HuH-7 (cell line): ENCODE measurements at regions not wholly inside any gene's neighbourhood (a gene's known extent, or its start where the extent isn't known, plus 50 kb on each side); places are given as distances from the start of the nearest gene placed in this dataset.
"Not testable (repeated sequence)": the region's sequence is repeated elsewhere in the genome, so short reads cannot be mapped to it uniquely, and the experiment has no call there.

Experiments
- DNase-seq: peaks from one replicate; pipeline ENCODE4 v3.0.0; 2011; ENCODE audit warnings: low spot score

- DNase-seq, result no peak
Observed at GRCh38 chr5:51802551-51803184, 419.4 kb downstream of the ISL1 start.

DNA sequence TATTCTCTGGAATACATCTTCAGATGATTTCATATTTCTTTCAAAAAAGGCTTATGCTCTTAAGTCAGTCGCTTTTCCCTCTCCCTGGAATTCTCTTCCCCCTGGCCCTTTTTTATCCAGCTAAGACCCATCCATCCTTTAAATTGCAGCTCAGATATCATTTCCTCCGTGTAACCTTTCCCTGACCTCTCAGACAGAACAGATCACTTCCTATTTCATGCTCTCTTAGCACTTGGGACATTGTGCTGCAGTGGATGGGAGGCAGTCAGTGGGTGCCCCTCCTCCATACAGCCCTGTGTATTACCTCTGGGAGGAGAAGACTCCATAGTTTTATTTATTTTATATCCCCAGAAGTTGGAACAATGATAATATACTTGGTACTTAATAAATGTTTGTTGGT, 423.4 kb downstream of the ISL1 start:
- DNase-seq, result no peak

- no peak for DNase-seq
Observed at GRCh38 chr5:51810592-51810991, 427.3 kb downstream of the ISL1 start.

- no peak for DNase-seq
Observed at GRCh38 chr5:51811883-51812471, 428.7 kb downstream of the ISL1 start.

GRCh38 chr5:51814817-51815216, 431.6 kb downstream of the ISL1 start:
- not testable (repeated sequence) for DNase-seq

DNA sequence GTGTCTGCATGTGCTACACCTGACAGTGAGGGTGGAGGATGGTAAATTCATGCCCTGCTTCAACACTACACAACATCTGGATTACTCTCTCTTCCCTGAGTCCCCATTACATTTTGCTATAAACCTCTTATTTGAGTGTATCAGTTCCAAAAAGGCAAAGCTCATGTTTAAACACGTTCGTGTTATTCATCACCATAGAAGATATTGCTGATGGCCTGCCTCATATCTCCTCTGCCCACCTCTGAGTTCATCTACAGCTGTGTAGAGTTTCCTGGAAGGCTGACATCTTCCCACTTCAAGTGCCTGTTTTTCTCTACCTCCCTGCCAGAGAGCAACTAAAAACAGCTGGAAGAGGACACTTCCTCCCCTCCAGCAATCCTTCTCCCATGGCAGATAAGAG, 433.2 kb downstream of the ISL1 start:
- DNase-seq, result no peak

GRCh38 chr5:51821697-51822096, 438.4 kb downstream of the ISL1 start:
- DNase-seq, result no peak

DNA sequence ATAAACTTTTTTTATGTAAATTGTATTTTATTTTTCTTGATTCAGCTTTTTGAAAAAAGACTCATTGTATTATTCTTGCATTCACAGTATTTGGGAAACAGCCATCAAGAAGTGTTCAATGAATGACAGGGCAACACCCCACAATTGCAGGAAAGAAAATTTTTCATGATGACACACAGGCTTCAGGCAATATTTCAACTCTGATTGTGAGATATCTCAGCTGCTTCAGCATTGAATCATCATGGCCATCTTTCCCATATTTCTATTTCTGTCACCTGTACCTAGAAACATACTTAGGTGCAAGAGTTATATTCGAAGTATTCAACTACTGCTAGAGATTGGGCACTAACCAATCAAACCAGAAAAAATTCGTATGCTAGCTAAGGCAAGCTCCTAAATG, 446.0 kb downstream of the ISL1 start:
- no peak for DNase-seq

- no peak for DNase-seq
Observed at GRCh38 chr5:51829691-51830090, 446.4 kb downstream of the ISL1 start.

DNA sequence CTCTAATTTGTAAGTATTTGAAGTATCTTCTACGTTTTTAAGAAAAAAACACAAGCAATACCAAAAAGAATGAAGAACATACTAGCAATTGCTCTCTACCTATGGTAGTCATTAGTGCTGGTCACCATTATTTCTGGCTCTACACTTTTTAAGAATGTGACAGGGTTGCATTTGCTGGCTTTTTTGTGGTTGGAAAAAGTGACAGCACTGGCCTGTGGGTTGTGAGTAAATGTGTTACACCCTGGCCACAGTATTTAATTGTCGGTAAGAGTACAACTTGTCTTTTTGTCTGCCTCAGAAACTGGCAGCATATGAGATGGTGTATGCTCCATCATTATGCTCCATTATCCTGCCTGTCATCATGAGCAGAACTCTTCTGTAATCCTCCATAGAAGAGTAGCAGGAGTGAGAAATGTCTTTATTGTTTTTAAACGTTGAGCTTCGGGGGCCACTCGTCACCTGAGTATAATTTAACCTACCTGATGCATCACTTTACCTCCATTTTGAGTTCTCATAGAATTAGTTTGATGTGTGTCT, 449.8 kb downstream of the ISL1 start:
- no peak for DNase-seq

DNA sequence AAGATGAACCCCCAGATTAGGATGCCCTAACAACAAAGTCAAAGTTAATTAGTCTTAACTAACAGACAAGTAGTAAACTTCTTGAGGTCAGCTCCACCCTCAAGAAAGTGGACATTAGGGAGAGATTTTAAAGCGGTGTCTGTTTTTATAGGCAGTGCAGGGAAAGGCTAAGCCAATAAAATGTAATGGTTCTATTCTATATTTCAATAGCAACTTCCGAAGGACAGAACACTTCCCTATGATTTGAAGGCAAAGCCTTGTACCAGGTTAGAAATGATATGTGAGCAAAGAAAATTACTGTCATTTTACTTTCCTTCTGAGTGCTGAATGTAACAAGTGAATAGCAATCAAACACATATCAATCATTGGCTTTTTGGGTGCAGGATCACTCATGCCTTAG, 455.2 kb downstream of the ISL1 start:
- DNase-seq, result no peak

GRCh38 chr5:51843893-51844292, 460.6 kb downstream of the ISL1 start:
- no peak for DNase-seq

GRCh38 chr5:51846015-51846414, 462.8 kb downstream of the ISL1 start:
- DNase-seq, result no peak

- no peak for DNase-seq
Observed at GRCh38 chr5:51859624-51860023, 476.4 kb downstream of the ISL1 start.

- peak; percentile 7 for DNase-seq
Observed at GRCh38 chr5:51860532-51861018, 477.3 kb downstream of the ISL1 start.

- DNase-seq, result no peak
Observed at GRCh38 chr5:51872144-51872543, 488.9 kb downstream of the ISL1 start.

GRCh38 chr5:51881901-51882300, 498.7 kb downstream of the ISL1 start:
- DNase-seq, result no peak

DNA sequence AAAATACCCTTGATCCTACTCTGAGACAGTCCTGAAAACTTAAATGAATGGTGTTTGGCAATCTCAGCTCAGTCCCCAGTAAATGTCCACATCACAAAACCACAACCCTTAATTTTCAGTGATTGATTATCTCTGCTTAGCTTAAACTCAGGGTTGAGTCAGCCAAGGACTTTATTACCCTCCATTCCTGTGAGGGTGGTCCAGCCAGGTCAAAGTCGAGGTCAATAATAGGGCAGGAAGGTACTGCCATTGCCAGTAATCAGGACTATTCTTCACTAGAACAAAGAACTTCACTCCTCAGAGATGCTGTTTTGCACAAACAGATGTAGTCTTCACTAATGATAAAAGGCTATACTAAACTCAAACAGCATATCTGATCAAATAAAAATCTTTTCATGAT, 499.4 kb downstream of the ISL1 start:
- DNase-seq, result peak; percentile 20

DNA sequence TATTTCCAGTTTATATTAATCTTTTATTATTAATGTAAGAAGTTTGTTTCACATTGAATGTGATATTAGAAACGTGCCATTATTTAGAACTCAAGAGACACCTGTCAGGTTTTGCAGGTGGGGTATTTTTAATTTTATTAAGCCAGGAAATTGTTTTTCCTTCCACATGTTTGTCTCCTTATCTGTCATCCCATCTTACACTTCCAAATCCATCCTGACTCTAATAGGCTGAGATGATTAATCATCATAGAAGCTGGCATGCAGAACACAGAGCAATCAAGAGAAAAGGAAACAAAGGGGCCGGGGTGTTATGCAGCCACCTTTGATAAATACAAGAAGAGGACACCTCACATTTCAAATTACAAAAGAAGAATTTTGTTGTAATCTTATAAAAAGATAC, 506.5 kb downstream of the ISL1 start:
- DNase-seq, result no peak

- DNase-seq, result no peak
Observed at GRCh38 chr5:51890435-51891116, 507.3 kb downstream of the ISL1 start.

- DNase-seq, result no peak
Observed at GRCh38 chr5:51892680-51893079, 509.4 kb downstream of the ISL1 start.

DNA sequence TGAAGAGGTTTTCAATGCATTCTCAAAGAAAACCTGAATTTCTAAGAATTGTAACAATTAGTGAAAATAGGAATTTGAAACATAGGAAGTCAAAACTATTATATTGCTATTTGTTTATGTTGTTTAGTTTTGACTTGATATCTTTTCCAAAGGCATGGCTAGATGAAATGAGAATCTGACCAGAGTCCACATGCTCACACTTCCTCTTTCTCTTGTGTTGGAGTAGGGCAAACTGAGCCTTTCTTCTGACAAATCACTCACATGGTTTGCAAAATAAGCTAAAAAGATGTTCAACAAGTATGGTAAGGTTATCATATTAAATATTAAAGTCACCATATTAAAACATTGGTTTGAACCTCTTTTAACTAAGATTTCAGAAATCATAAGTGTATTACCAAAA, 512.6 kb downstream of the ISL1 start:
- DNase-seq, result no peak

DNA sequence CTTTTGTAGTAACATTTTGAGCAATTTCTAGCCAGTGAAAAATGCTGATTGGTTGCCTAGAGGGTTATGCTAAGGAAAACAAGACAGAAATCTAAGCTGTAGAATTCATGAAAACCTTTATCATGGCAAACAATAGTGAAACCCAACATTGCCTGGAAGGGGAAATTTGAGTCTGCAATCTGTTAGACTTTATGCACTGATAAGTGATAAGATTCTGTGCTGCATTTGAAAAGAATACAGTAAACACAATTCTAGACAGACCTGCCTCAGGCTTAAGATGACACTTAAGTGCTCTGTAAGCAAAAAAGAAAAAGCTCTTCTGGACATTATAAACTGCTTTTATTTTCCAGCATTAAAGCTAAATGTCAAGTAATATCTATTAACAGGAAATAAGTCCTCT, 519.3 kb downstream of the ISL1 start:
- DNase-seq, result no peak
